NCI-H82 treated with DMSO at 0.1 percent for 48 hours (cell line): ENCODE measurements at regions not wholly inside any gene's neighbourhood (a gene's known extent, or its start where the extent isn't known, plus 50 kb on each side); places are given as distances from the start of the nearest gene placed in this dataset.
A peak's percentile ranks its signal among the peaks of the same experiment; 100 is the strongest.

ENCODE experiments used
- DNase-seq: peaks from one replicate; lab custom pipeline; 2025; ENCODE audit not compliant: unreplicated experiment; lab: John Stamatoyannopoulos, UW

DNA sequence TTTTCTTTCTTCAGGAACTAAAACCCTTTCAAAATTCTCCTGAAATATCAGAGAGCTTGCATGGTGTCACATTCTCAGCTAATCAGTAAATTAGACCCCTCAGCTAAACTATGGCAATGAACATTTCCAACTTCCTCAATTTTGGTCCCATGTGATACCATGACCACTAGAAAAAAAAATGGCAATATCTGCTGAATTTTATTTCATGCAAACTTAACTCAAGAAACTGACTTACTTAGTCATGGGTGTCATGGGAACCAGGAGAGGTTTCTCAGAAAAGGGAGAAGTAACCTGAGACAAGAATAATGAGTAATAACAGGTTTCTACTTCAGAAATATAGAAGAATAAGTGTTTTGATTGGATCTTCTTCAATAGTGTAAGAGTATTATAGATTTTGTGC lies 784.6 kb upstream of the ALCAM start:
- DNase-seq = no peak

DNA sequence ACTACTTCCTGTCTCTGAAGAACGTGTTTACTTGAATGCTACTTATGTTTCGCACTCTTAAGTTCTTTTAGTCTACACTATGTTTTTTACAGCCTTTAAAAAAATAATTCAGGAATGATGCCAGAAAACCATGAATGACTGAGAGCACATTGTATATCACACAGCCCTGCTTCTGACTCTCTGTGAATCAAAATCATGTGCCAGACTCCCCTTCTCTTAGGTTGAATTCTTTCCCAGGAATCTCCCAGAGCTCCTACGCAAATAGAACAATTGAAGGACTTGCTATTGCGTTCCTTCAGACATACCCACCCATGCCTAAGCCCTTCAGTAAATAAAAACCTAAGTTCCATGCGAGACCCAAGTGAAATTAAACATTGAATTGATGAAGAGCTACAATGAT lies 782.0 kb upstream of the ALCAM start:
- no peak for DNase-seq

GRCh38 chr3:104586344-104586743 lies 780.4 kb upstream of the ALCAM start:
- no peak for DNase-seq

DNA sequence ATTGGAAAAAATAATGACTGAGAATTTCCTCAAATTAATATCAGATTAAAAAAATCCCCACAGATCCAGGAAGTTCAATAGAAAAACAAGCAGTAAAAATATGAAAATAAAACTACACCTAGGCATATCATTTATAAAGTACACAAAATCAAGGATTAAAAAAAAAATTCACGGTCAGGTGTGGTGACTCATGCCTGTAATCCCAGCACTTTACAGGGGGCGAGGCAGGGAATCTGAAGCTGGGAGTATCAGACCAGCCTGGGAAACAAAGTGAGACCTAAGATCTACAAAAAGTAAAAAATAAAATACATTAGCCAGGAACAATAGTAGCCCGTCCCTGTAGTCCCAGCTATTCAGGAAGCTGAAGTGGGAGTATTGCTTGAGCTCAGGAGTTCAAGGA lies 778.3 kb upstream of the ALCAM start:
- no peak for DNase-seq

- DNase-seq = no peak
These were observed 774.9 kb upstream of the ALCAM start for GRCh38 chr3:104591776-104592175.

- DNase-seq = no peak
These were observed 772.2 kb upstream of the ALCAM start for GRCh38 chr3:104594491-104594890.

GRCh38 chr3:104596054-104596453 lies 770.7 kb upstream of the ALCAM start:
- no peak for DNase-seq

DNA sequence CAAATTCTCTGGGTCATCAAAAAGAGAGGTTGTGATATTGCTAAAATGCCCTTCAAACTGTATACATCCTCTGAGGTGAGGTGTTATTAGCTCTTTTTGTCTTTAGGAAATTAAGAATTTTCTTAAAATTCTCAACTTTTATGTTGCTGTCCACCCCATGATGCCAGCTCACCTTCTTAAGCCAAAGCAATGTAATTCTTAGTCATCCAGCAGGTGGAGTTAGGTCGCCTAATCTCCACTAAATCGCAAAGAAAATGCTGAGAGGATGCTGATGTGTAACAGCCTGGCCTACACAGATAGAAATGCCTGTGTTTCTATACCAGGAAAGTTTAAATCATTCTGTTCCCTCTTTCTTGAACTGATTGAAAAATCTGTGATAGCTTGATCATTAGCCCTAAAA lies 770.2 kb upstream of the ALCAM start:
- no peak for DNase-seq

- DNase-seq = no peak
These were observed 767.7 kb upstream of the ALCAM start for GRCh38 chr3:104598848-104599511.

DNA sequence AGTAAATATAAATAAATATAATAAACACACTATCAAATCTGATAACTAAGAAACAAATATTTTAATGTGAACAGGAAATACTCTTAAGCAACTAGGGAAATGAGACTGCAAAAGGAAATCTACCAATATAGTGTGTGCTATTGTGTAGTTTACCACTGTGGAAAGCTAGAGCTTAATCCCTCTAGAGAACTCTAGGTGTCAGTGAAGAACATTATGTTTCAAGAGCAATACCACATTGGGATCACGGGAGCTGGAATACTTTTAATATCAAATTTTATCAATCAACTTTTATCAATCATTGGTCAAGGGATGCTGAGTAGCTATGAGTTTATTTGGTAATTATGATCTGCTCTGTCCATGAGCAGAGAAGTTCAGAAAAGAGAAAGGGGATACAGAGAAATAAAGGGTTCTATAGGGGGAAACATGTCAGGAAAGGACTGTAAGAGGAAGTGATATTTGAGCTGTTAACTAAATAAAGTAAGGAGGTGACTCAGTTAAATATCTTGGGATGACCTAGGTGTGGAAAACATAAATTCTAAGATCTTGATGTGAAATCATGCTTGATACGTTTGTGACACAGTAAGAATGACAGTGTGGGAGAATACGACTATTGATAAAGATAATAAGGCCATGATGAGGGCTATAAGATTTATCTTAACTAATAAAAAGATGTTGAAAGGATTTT lies 762.2 kb upstream of the ALCAM start:
- DNase-seq = no peak

GRCh38 chr3:104606812-104607211 lies 759.9 kb upstream of the ALCAM start:
- DNase-seq = no peak

GRCh38 chr3:104610730-104611652 lies 755.7 kb upstream of the ALCAM start:
- DNase-seq = no peak

GRCh38 chr3:104612218-104612617 lies 754.5 kb upstream of the ALCAM start:
- no peak for DNase-seq

DNA sequence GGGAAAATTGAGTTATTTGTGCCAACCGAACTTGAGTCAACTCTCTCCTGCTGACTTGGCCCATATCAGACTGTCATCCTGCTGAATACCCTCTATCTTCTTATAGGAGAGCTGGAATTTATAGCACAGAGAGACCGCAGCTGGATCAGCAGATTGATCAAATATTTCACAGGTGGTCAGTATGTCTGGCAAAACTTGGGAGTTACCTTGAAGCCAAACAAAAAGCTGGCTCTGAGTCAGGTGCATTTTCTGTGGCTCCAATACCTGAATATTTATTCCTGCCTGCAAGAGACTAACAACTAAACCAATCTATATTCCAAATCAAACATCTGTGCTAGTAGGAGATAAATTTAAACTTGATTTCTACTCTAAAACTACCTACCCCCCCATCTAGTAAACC lies 752.1 kb upstream of the ALCAM start:
- no peak for DNase-seq

GRCh38 chr3:104628185-104628789 lies 738.4 kb upstream of the ALCAM start:
- no peak for DNase-seq

- no peak for DNase-seq
These were observed 737.7 kb upstream of the ALCAM start for GRCh38 chr3:104629038-104629437.

- no peak for DNase-seq
These were observed 735.5 kb upstream of the ALCAM start for GRCh38 chr3:104631254-104631653.

DNA sequence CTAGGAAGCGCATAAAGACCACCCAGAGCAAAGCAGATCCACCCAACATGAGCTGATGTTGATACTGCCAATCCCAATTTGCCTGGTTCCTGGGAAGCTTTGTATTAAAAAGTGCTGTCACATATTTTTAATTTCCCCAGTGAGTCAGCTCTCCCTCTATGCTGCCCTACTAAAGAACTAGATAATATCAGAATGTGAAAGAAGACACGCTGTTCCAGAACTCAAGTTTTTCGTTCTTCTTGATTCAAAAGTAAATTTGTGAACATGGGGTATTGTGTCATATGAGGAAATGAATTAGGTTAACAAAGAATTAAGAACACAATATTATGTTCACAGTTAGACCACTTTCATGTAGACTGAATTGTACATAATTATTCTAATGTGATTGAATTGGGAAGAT lies 734.2 kb upstream of the ALCAM start:
- DNase-seq = no peak

DNA sequence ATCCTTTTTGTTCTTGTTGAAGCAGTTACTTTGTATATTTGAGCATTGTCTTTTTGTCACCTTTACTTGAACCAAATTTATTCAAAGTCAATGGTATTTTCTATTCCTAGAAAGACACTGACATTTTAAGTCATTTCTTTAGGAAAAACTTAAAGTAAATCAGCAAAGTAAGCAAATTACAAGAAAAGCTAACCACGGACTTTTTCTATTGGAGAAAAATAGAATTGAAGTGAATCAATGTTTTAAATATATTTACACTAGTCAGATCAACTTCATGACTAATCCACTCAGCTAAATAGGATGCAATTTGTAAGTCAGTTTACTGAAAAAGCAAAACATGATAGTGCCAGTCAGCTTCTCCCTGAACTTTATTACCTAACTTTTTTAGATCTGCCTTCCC lies 733.8 kb upstream of the ALCAM start:
- no peak for DNase-seq

- no peak for DNase-seq
These were observed 730.7 kb upstream of the ALCAM start for GRCh38 chr3:104635872-104636580.

DNA sequence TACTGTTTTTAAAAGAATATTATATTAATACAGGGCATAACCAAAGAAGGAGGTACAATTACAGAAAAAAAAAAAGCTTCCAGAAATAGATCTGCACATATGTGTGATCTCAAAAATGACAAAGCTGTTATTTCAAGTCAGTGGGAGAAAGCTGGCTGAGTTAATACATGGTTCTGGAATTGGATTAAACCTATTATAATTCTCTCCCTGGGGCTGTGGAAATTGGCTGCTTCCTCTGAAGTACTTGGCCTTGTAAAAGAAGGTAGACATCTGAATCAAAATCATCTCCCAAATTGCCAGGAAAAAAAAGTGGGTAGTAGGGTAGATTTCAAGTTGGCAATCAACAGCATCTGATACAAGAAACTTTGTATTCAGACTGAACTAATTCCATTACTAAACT lies 723.9 kb upstream of the ALCAM start:
- DNase-seq = peak; percentile 49
